ENCODE measurements at regions not wholly inside any gene's neighbourhood (a gene's known extent, or its start where the extent isn't known, plus 50 kb on each side); places are given as distances from the start of the nearest gene placed in this dataset.

DNA sequence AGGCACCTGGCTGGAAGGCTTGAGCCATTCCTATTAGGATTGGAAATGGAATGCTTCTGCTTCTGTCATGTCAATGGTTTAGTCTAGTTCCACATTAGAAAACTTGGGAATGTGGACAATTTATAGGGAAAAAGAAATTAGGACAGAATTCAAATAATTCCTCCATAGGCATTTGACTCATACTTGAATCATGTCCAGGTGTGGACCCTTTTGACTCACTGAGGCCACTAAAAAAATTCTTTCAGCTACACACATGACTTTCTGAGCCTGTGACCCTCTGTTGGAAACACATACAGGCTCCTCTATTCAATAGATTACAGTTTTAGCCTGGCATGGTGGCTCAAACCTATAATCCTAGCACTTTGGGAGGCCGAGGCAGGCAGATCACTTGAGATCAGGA is 100.5 kb downstream of the RASSF10 start:
- TF ChIP-seq EZH2 (IDR thresholded peaks at IDR 0.05; ENCODE audit: low read length, unreplicated experiment): no peak
- TF ChIP-seq CTCF (conservative IDR thresholded peaks at IDR 0.05; ENCODE audit: low read depth, low read length): no peak

Measured in PC-3 (cell line).